HG03175 (cell line): ENCODE measurements at regions not wholly inside any gene's neighbourhood (a gene's known extent, or its start where the extent isn't known, plus 50 kb on each side); places are given as distances from the start of the nearest gene placed in this dataset.

Source experiments
- ATAC-seq: cut with Tn5 transposase; IDR thresholded peaks from one replicate; pipeline ENCODE4 v1.9.1; 2021; ENCODE audit warnings: mild to moderate bottlenecking, moderate library complexity; ENCODE audit not compliant: unreplicated experiment

DNA sequence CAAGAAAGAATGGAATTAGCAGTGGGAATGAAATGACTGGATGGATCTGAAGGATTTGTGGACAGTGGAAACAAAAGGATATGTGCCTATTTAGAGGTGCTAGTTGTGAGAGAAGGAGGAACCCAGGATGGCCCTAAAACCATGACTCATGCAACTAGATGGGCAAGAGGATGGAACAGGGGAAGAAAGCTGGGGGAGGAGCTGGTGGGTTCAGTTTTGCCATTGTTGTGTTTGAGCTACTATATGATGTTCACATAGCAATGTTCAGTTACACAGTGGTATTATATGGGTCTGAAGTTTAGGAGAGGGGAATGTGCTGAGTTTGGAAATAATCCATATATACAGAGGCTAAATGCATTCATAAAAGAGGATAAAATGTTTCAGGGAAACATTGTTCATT lies 125.7 kb upstream of the SSTR4 start:
- no peak for ATAC-seq

DNA sequence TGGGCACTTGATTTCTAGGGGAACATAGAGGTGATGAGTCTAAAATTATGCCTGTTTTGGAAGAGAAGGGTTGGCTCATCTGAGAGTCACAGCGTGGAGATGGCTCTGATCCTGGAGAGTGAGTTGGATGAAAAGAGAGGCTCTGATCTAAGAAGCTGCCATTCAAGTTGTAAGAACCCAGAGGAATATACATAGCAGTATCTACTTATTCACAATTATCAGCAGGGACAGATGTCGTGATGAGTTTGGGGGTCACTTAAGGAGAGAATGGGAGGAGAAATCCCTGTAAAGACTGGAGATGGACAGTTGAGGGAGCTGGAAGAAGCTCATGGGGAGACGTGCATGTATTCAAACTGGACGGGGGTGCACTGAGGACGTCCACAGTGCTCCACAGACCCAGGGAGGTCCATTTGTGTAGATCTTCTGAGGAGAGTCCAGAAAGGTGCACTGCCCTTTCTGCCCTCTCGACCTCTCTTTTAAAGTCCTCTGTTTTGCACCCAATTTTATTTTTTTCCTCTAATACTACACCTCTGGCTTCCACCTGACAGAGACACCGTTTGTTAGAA lies 124.7 kb upstream of the SSTR4 start:
- no peak for ATAC-seq

DNA sequence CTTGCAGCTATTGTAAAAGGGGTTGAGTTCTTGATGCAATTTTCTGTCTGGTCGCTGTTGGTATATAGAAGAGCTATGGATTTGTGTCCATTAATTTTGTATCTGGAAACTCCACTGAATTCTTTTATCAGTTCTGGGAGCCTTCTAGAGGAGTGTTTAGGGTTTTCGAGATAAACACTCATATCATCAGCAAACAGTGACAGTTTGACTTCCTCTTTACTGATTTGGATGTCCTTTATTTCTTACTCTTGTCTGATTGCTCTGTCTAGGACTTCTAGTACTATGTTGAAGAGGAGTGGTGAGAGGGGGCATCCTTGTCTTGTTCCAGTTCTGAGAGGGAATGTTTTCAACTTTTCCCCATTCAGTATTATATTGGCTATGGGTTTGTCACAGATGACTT lies 120.8 kb upstream of the SSTR4 start:
- no peak for ATAC-seq

DNA sequence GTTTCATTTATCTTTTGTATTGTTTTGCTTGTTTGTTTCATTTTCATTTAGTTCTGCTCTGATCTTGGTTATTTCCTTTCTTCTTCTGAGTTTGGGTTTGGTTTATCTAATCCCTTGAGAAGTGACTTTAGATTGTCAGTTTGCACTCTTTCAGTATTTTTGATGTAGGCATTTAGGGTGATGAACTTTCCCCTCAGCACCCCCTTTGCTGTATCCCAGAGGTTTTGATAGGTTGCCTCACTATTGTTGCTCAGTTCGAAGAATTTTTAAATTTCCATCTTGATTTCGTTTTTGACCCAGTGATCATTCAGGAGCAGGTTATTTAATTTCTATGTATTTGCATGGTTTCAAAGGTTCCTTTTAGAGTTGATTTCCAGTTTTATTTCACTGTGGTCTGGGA lies 119.6 kb upstream of the SSTR4 start:
- no peak for ATAC-seq

DNA sequence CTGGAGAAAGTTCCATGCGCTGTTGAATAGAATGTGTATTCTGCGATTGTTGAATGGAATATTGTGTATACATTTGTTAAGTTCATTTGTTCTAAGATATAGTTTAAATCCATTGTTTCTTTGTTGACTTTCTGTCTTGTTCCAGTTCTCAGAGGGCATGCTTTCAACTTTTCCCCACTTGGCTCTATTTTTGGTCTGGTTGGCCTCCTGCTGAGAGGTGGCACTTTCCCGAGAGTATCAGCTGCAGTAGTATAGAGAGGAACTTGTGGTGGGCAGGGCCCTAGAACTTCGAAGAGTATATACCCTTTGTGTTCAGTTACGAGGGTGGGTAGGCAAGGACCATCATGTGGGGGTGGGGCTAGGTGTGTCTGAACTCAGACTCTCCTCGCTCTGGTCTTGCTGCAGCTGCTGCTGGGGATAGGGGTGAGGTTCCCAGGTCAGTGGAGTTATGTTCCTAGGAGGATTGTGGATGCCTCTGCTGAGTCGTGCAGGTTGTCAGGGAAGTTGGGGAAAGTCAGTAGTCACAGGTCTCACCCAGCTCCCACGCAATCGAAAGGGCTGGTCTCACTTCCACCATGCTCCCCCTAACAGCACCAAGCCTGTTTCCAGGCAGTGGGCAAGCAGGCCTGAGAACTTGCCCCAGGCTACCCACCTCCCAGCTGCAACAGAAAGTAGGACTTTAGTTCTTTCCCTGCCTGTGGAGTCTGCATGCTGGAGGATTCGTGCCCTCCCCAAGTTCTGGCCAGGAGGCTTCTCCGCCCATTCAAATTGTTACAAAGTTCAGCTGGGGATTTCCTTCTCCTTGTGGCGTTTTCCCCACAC lies 118.9 kb upstream of the SSTR4 start:
- ATAC-seq: no peak

DNA sequence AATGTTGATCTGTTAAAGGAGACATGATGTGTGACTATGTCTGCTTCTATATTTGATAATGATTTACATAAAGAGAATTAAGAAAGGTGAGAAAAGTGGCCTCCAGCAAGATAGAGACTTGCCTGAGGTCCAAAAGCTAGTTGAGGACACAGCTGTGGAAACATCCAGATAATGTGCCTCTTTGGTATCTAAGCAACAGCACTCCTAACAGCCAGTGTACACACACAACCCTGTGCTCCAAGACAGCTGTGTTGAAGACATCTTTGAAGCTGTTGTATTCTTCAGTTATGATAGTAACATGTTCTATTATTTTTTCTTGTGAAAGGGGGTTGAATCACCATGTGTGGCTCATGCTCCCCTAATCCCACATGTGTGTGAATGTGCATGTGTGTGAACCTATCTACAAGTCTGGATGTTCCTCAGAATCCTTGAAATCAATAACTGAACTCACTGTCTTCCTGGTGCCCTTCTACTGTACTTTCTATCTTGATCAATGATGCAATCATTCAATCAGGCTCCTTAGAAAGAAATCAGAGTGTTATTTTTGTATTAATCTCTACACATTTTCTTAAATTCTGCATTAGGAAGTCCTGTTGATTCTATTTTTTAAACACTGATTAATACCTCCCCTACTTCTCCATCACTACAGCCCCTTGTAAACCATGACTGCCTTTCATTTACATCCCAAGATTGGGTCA lies 116.7 kb upstream of the SSTR4 start:
- ATAC-seq: no peak

DNA sequence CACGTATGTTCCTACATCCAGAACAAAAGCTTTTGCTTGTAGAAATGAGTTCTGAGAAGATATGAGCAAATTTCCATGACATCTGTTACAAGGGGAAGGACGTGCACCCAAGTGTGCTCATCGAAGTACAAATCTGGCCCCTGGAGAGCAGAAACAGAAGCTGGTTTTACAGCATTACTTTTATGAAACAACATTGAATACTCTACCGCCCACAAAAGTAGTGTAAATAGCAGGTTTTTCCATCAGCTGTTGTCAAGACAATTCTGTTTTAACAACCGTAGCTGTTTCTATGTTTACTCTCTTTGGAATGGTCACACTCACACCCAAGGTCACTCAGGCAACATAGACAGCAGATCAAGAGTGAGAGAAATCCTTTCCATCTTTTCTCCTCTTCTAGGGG lies 114.2 kb upstream of the SSTR4 start:
- ATAC-seq: no peak

DNA sequence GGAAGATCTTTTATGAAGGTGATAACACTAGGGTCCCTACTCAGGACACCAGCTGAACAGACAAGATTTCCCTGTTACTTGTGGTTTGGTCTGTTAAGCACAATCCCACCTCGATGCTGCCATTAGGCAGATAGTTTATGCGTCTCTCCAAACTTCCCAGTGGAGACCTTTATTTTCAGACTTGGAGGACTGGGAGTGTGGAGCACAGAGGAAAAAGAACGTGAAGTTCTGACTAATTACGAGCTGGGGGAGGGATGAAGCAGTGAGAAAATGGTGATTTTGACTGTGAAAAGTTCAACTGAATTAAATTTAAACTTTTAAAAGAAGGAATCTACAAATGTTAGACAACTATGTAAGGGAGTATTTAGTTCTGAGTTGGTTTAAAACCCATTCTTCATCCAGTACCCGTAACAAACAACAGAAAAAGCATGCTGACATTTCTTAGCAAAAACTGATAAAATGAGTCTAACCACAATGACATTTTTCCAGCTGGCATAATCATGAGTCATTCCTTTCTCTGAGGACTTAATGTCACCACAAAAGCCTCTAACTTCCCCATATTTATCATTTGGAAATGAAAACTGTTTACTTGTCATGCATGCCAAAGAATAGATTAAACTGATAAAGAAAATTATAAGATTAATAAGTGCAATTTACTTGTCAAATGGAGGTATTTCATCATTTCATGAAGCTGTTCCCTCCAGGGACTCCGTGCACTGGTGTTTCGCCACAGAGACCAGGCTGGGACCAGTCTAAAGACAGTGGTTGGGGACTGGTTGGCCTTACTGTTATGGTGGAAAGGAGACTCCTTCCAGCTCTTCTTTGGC lies 113.3 kb upstream of the SSTR4 start:
- ATAC-seq: no peak

DNA sequence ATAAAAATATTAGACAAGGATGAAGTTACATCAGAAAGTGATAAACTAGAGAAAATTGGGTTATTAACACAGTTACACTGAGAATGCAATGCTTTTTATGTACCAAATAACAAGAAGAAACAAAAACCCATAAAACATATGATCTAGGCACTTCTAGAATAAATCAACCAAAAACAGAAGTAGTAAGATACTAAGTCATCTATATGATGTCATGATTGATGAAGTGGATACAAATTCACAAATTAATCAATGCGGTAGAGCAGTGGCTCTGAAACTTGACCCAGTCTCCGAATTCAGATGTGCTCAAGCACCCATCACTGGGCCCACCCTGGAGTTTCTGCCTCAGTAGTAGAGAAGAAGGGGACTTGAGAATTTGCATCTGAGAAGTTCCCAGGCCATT lies 112.1 kb upstream of the SSTR4 start:
- no peak for ATAC-seq

DNA sequence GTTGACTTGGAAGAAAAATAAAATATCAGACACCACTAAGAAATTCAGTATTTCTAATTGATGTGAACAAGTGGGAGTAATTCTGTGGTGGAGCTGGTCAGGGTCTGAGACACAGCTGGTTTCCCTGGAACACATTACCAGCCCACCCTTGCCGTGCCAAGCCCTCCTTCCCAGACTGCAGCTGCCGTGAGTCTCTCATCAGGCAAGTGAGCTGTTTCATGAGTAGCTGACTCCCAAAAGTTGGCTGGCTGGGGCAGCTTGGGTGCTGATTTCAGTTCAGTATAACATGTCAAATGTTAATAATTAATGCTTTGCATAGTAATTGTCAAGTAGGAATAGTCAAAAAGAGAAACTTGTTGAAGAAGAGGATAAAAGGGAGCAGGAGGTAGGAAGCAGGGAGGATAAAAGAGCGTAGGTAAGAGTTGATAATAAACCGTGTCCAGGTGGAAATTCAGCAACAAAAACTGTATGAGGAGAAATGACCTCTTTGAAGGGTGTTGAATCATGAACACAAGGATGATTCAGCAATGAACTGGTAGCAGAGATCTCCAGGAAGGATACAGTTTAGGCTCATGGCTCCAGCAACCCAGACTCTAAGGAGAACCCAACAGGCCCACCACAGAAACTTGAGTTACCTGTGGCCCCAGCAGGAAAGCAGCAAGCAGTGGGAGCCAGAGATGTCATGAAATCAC lies 110.9 kb upstream of the SSTR4 start:
- no peak for ATAC-seq

DNA sequence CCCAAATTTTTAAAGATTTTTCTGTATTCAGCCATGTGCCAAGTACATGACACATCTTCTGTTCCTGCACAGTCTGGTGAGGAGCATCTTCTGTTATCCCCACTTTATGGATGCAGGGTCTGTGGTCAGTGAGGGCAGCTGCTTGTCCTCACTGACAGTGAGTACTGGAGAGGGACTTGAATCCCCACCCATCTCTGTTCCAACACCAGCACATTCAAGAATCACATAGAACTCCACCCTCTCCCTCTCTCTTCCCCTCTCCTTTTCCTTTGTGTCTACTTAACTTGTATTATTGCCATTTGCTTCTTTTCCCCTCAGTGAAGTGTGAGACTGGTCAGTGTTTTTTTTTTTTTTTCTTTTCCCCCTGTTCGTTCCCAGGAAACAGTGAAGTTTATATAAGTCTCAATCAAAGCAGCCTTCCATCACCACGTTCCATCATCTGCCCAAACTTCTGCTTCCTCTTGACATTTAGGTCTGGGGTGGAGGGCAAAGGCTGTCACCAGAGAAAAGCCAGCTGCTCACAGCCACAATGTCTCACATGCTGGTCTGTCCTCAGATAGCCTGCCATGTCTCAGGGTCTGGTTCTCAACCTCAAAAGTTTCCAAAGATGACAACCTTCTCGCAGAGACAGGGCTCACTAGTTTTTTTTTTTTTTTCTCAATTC lies 110.0 kb upstream of the SSTR4 start:
- ATAC-seq: no peak

DNA sequence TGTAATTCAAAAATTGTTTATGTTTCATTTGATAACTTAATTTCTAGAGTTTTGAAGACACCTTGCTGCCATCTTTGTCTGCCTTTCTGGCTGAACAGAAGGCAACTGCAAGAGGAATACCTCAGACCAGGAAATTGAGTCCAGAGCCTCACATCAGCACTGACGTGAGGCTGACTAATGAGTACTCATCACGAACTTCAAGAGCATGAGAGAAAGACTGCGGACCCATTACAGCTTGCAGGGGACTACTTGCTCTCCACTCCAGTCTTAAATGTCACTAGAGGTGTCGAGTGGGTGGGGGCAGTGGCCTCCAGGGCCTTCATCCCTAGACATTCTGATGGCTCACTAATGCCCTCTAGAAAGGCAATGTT lies 109.5 kb upstream of the SSTR4 start:
- ATAC-seq: no peak

DNA sequence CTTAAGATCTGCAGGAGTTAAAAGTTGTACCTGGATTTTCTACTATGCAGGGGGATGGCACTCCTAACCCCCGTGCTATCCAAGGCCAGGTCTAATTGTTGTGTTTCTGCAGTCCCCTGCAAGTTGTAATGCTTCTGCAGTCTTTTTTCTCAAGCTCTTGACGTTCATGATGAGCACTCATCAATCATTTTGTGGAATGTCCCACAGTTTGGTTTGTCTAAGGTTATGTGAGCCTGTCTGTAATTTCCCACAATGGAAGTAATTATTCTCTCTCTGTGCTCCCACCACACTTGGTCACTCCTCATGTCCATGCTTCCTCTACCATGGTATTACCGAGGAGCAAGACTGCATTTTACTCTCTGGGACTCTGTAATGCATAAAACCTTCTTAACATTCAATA lies 107.6 kb upstream of the SSTR4 start:
- no peak for ATAC-seq

DNA sequence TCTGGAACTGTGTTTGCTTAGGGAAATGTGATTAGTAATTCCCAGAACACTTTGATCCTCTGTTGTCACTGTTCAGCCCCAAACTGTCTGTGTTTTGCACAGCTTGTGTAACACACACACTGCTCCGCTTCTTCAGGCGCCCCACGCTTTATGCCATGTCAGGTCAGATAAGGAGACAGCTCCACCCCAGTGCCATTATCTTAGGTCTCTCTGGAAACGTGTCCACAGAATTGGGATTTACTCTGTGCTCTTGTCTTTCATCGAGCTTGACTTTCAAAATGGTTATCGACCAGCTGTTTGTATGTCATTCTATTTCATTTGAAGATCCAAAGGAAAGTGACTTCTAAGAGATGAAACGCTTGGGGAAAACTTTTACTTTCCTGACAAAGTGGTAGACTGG lies 106.4 kb upstream of the SSTR4 start:
- no peak for ATAC-seq

DNA sequence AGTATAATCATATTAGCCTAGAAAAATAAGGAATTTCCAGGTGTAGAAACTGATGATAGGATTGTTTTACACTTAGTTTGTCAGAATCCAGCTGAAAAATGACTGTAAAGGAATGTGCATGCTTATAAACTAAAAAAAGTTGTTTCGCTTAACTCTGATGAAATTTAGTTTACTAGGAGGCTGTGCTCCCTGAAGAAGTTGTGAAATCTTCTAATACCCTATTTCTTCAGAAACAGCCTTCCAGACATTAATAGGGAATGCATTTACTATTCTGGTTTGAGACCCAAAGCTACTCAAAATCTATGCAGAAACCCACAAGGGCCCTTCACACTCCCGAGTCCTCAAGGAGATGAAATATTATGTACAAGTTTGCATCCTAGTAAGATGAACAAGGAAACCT lies 105.5 kb upstream of the SSTR4 start:
- ATAC-seq: no peak

DNA sequence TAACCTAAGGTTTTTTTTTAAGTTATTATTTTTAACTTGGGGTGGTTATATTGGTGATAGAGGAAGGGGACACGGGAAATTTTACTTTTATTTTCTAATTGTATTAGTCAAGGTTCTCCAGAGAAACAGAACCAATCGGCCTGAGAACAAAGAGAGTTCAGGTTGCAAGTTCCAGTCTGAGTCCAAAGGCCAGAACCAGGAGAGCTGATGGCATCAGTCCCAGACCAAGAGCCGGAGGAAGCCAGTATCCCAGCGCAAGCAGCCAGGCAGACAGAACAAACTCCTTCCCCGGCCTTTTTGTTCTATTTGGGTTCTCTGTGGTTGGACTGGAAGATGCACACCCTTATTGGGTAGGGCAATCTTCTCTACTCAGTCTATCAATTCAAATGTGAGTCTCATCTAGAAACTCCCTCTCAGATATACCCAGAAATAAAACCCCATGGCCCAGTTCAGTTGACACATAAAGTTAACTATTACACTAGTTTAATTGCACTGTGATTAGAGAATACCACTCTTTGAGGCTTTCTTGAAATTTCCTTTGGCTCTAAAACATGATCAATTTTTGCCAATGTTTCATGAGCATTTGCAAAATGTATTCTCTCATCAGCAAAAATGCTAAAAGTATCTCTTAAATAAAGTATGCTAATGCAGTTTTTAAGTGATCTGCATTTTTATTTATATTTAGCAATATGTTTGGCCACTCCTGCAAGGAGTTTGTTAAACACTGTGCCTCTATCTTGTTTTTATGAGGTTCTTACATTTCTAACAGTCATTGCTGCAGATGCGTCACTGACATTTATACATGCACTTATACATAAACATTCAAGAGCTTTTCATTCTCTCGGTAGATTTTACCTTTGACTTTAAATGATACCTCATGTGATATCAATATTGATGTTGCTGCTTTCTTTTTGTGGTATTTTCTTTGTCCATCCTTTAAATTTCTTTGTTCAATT lies 103.2 kb upstream of the SSTR4 start:
- ATAC-seq: no peak

DNA sequence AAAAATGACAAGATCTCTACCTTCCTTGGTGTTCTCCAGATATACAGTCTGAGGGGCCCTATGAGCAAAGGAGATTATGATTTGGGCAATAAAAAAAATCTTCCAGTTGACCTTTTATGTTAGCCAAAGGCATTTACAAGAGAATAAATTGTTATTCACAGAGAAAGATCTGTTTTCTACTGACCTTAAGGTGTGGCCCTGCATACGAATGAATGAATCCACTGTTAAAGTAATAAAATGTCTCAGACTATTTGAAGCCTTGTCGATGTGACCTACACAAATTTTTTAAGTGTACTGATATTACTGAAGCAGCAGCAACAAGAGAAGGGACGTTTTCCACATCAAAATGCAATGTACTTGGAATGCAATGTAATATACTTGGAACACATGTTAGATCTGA lies 95.9 kb upstream of the SSTR4 start:
- ATAC-seq: no peak

DNA sequence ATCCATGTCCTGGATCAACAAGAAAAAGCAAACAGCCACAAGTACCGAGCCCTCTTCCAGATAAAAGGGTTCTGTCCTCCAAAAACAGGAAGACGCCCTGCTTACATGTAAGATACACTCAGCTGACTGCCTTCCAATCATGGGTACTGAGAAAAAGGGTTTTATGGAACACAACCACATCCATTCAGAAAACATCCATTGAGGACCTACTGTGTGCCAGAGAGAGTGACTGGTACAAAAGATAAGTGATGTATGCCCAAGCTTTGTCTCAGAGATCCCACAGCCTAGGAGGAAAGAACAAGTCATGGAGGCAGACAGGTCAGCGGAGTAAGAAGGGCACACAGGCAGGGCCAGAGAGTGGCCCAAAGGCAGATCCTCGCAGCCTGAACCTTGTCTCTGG lies 94.8 kb upstream of the SSTR4 start:
- no peak for ATAC-seq

DNA sequence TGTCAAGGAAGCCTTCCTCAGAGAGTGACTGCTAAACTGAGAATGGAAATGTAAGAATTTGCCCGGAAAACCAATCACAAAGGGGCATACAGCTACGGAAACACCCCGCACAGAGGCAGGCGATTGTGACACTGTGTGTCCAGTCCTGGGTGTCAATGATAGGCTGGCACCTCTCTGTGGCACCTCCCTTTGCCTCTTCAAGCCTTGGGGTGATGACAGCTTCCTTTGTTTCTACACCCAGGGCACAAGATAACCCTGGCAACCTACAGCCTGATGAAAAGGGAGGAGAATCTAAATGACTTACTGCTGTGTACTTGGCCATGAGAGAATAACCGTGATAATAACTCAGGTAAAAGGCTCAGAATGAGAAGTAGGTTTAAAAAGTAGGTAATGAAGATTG lies 93.6 kb upstream of the SSTR4 start:
- no peak for ATAC-seq
